ENCODE measurements at regions not wholly inside any gene's neighbourhood (a gene's known extent, or its start where the extent isn't known, plus 50 kb on each side); places are given as distances from the start of the nearest gene placed in this dataset.
A peak's percentile ranks its signal among the peaks of the same experiment; 100 is the strongest.

DNA sequence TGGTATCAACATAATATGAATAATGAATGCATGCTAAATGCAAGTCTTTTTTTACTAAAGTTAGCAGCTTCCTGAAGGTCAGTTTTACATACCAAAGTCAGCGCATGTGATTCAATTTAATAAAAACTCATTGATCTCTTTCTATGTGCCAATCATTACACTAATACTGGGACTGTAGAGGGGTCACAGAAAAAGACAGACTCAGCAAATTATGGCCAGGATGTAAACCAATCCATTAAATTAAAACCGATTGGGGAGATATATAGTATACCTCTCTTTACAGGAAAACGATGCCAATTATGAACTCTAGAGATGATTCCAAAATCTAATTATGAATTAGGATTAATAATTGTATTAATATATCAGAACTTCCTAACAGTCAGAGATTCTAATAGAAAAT is 624.4 kb upstream of the PCDH20 start:
- DNase-seq = no peak
- Mint-ChIP-seq H3K9me3 (no peaks in the 10 kb centered on the region), H3K27ac (no peak overlapping the region), H3K4me3 (no peak overlapping the region), H3K36me3 (ENCODE audit: low read depth) (no peaks in the 10 kb centered on the region), H3K27me3 (ENCODE audit: low read depth, poor library complexity) (no peaks in the 10 kb centered on the region), H3K4me1 (no peaks in the 10 kb centered on the region)
- TF ChIP-seq, protein P1, sequence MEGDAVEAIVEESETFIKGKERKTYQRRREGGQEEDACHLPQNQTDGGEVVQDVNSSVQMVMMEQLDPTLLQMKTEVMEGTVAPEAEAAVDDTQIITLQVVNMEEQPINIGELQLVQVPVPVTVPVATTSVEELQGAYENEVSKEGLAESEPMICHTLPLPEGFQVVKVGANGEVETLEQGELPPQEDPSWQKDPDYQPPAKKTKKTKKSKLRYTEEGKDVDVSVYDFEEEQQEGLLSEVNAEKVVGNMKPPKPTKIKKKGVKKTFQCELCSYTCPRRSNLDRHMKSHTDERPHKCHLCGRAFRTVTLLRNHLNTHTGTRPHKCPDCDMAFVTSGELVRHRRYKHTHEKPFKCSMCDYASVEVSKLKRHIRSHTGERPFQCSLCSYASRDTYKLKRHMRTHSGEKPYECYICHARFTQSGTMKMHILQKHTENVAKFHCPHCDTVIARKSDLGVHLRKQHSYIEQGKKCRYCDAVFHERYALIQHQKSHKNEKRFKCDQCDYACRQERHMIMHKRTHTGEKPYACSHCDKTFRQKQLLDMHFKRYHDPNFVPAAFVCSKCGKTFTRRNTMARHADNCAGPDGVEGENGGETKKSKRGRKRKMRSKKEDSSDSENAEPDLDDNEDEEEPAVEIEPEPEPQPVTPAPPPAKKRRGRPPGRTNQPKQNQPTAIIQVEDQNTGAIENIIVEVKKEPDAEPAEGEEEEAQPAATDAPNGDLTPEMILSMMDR (IDR thresholded peaks at IDR 0.05) = no peak

DNA sequence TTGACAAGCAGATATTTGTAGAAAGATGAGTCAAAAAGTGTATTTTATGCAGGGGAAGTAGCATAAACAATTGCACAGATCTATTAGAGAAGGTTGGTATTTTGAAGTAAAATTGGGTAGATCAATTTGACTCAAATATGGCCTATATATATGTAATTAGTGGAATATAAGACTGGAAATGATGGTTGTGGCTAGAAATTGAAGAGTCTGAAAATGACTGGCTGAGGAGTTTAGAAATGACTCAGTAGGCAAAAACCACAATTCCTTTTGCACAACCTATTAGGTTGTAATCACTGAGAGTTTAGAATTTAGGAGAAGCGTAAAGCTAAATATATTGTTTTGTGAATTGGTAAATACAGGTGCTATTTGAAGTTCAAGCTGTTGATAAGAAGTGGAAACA is 622.6 kb upstream of the PCDH20 start:
- no peaks in the 10 kb centered on the region for H3K9me3 Mint-ChIP-seq
- no peaks in the 10 kb centered on the region for H3K36me3 Mint-ChIP-seq (ENCODE audit: low read depth)
- H3K4me1 Mint-ChIP-seq = no peaks in the 10 kb centered on the region
- H3K27me3 Mint-ChIP-seq (ENCODE audit: low read depth, poor library complexity) = no peaks in the 10 kb centered on the region
- TF ChIP-seq, protein P1 (IDR thresholded peaks at IDR 0.05) = no peak
- no peak for DNase-seq
- no peak overlapping the region for H3K4me3 Mint-ChIP-seq
- H3K27ac Mint-ChIP-seq = no peak overlapping the region

DNA sequence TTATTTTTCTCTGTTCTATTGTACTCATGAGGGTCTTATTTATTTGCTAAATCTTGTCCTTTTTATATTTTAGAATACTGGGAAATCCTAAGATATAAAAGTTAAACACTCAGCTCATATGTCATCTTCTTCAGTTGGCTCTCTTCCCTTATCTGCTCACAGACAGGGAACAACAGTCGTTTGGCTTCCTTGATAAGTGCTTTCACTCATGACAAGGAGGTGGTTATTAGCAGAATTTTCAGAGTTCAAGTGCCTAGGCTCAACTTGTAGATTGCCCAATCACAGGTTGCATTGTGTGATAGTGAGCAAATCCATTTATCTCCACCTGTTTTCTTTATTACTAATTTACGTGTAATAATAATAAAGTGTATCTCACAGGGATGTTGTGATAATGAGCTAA is 620.3 kb upstream of the PCDH20 start:
- TF ChIP-seq, protein P1 (IDR thresholded peaks at IDR 0.05) = no peak
- Mint-ChIP-seq H3K9me3 (no peaks in the 10 kb centered on the region), H3K4me1 (no peaks in the 10 kb centered on the region), H3K4me3 (no peak overlapping the region), H3K36me3 (ENCODE audit: low read depth) (no peaks in the 10 kb centered on the region), H3K27ac (no peak overlapping the region), H3K27me3 (ENCODE audit: low read depth, poor library complexity) (no peaks in the 10 kb centered on the region)
- no peak for DNase-seq

DNA sequence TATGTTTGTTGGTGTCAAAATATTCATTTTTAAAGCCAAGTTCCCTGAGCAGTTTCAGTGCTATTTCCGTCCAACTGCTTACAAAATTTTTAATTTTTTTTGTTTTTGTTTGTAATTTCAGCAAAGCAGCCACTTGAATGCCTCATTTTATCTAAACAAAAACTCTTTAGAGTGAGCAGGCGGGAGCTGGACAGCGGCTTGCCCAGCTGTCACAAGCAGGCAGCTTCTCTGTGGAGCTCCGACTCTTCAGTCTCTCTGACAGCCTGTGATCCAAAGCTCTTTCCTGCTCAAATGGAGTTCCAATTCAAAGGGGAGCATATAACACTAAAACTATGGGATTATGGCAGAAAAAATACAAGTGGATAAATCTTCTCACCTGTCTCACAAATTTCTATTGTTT is 618.3 kb upstream of the PCDH20 start:
- peak; percentile 4 for DNase-seq
- no peaks in the 10 kb centered on the region for H3K4me1 Mint-ChIP-seq
- H3K27me3 Mint-ChIP-seq (ENCODE audit: low read depth, poor library complexity) = no peaks in the 10 kb centered on the region
- H3K27ac Mint-ChIP-seq = no peak overlapping the region
- H3K4me3 Mint-ChIP-seq = no peak overlapping the region
- TF ChIP-seq, protein P1 (IDR thresholded peaks at IDR 0.05) = no peak
- H3K36me3 Mint-ChIP-seq (ENCODE audit: low read depth) = no peaks in the 10 kb centered on the region
- H3K9me3 Mint-ChIP-seq = no peaks in the 10 kb centered on the region

DNA sequence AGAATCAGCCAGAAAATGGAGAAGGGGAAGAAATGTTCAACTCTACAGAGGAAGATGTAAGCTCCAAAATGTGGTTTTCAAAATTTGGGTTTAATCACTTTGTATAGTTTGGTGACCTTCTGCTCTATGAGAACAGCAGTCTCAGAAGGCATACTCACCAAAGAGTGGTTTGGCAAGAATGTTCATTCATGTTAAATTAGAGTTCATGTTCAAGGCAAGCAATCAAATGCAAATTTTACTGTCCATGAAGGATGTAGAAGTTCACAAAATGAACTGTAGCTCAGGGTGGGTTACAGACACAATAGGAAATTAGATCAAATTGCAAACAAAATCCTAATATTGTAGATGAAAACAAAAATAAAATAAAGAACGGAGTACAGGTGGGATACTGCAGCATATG is 606.7 kb upstream of the PCDH20 start:
- Mint-ChIP-seq H3K9me3 (no peaks in the 10 kb centered on the region), H3K4me3 (no peak overlapping the region), H3K27me3 (ENCODE audit: low read depth, poor library complexity) (no peaks in the 10 kb centered on the region), H3K36me3 (ENCODE audit: low read depth) (no peaks in the 10 kb centered on the region), H3K27ac (no peak overlapping the region), H3K4me1 (no peaks in the 10 kb centered on the region)
- TF ChIP-seq, protein P1 (IDR thresholded peaks at IDR 0.05) = no peak
- DNase-seq = no peak

DNA sequence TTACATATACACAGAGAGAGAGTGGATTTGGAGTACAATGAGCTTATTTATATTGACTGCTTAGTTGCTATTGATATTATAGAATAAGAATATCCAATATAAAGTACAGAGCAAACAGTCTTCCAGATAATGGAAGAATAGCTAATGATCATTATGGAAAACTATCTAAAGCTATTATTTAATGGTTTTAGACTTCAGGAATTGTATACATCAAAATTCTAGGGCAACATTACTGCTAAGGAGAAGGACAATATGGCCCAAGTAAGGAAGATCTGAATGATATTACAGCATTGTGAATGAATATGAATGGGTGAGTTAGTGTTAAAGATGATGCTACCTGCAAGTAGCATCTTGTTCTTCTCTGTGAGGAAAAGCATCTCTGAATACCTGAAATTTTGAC is 604.2 kb upstream of the PCDH20 start:
- no peaks in the 10 kb centered on the region for H3K27me3 Mint-ChIP-seq (ENCODE audit: low read depth, poor library complexity)
- no peaks in the 10 kb centered on the region for H3K36me3 Mint-ChIP-seq (ENCODE audit: low read depth)
- H3K9me3 Mint-ChIP-seq = no peaks in the 10 kb centered on the region
- no peaks in the 10 kb centered on the region for H3K4me1 Mint-ChIP-seq
- no peak overlapping the region for H3K4me3 Mint-ChIP-seq
- TF ChIP-seq, protein P1 (IDR thresholded peaks at IDR 0.05) = no peak
- no peak for DNase-seq
- H3K27ac Mint-ChIP-seq = no peak overlapping the region
